ENCODE measurements at regions not wholly inside any gene's neighbourhood (a gene's known extent, or its start where the extent isn't known, plus 50 kb on each side); places are given as distances from the start of the nearest gene placed in this dataset.
"Not testable (repeated sequence)": the region's sequence is repeated elsewhere in the genome, so short reads cannot be mapped to it uniquely, and the experiment has no call there.

DNA sequence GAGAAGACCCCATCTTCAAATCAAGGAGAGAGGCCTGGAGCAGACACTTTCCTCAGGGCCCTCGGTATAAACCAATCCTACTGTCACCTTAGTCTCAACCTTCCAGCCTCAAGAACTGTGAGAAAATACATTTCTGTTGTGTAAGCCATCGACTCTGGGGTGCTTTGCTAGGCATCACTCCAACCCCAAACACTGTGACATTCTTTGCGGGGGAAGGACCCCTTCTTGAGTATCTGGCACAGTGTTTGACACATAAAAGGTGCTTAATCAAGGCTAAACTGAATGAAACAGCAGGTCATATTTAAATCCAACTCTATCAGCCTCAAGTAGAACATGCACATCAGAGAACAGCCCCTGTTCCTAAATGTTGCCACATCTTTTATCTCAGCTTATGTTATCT lies 558.1 kb downstream of the INSC start:
- H3K36me3 ChIP-seq (ENCODE audit: insufficient read depth, low read length): no peaks in the 10 kb centered on the region
- H3K4me3 ChIP-seq (ENCODE audit: low read length): no peak overlapping the region
- no peaks in the 10 kb centered on the region for H4K20me1 ChIP-seq (ENCODE audit: insufficient read depth, low read depth, low read length)
- H3K79me2 ChIP-seq (ENCODE audit: low read length): no peaks in the 10 kb centered on the region
- no peaks in the 10 kb centered on the region for H3K4me1 ChIP-seq (ENCODE audit: low read length)
- no peaks in the 10 kb centered on the region for H3K9me2 ChIP-seq (replicated peaks; ENCODE audit: insufficient read depth, low read length)
- no peak for DNase-seq
- no peak overlapping the region for H2AFZ ChIP-seq (ENCODE audit: low read length)
- H3K27ac ChIP-seq (ENCODE audit: low read length): no peak overlapping the region
- no peak overlapping the region for H3K4me2 ChIP-seq (ENCODE audit: low read depth, low read length, poor library complexity, severe bottlenecking)
- no peaks in the 10 kb centered on the region for H3K27me3 ChIP-seq (ENCODE audit: low read length)
- no peak overlapping the region for H3K9ac ChIP-seq (ENCODE audit: low read length)
- H3K9me3 ChIP-seq (ENCODE audit: low read length): no peaks in the 10 kb centered on the region

- Histone ChIP-seq H3K36me3 (ENCODE audit: insufficient read depth, low read length) (no peaks in the 10 kb centered on the region), H4K20me1 (ENCODE audit: insufficient read depth, low read depth, low read length) (no peaks in the 10 kb centered on the region), H3K4me1 (ENCODE audit: low read length) (no peaks in the 10 kb centered on the region), H3K27ac (ENCODE audit: low read length) (no peak overlapping the region), H3K4me2 (ENCODE audit: low read depth, low read length, poor library complexity, severe bottlenecking) (no peak overlapping the region), H3K9me3 (ENCODE audit: low read length) (no peaks in the 10 kb centered on the region), H3K9me2 (replicated peaks; ENCODE audit: insufficient read depth, low read length) (no peaks in the 10 kb centered on the region), H2AFZ (ENCODE audit: low read length) (no peak overlapping the region), H3K79me2 (ENCODE audit: low read length) (no peaks in the 10 kb centered on the region), H3K4me3 (ENCODE audit: low read length) (no peak overlapping the region), H3K27me3 (ENCODE audit: low read length) (no peaks in the 10 kb centered on the region), H3K9ac (ENCODE audit: low read length) (no peak overlapping the region)
- DNase-seq: no peak
Observed at GRCh38 chr11:15673408-15673831, 558.7 kb downstream of the INSC start.

DNA sequence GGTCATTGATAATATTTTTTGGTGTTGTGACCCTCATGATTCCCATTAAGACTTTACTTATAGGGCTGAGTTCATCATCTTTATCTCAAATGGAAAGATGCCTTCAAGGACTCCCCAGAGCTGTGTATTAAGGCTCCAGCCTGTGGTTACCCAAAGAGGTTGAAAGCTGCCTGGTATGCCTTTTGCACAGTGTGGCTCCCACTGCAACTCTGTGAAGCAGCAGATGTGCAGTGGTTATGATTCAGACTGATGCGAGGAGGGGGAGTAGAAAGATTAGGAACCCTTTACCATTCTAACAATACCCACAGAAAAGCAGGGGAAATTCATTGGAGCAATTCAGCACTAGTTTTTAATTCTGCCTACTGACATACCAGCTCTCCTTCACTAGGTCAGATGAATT lies 560.0 kb downstream of the INSC start:
- Histone ChIP-seq H3K79me2 (ENCODE audit: low read length) (no peaks in the 10 kb centered on the region), H2AFZ (ENCODE audit: low read length) (no peak overlapping the region), H3K4me1 (ENCODE audit: low read length) (no peaks in the 10 kb centered on the region), H3K27me3 (ENCODE audit: low read length) (no peaks in the 10 kb centered on the region), H3K9me2 (replicated peaks; ENCODE audit: insufficient read depth, low read length) (no peaks in the 10 kb centered on the region), H4K20me1 (ENCODE audit: insufficient read depth, low read depth, low read length) (no peaks in the 10 kb centered on the region), H3K36me3 (ENCODE audit: insufficient read depth, low read length) (no peaks in the 10 kb centered on the region), H3K27ac (ENCODE audit: low read length) (no peak overlapping the region), H3K9me3 (ENCODE audit: low read length) (no peaks in the 10 kb centered on the region), H3K9ac (ENCODE audit: low read length) (no peak overlapping the region), H3K4me3 (ENCODE audit: low read length) (no peak overlapping the region), H3K4me2 (ENCODE audit: low read depth, low read length, poor library complexity, severe bottlenecking) (no peak overlapping the region)
- no peak for DNase-seq

GRCh38 chr11:15675683-15676082 lies 561.0 kb downstream of the INSC start:
- H3K27me3 ChIP-seq (ENCODE audit: low read length): no peaks in the 10 kb centered on the region

GRCh38 chr11:15677181-15677580 lies 562.5 kb downstream of the INSC start:
- Histone ChIP-seq H3K4me3 (ENCODE audit: low read length) (no peak overlapping the region), H3K27me3 (ENCODE audit: low read length) (no peaks in the 10 kb centered on the region), H3K4me2 (ENCODE audit: low read depth, low read length, poor library complexity, severe bottlenecking) (no peak overlapping the region), H3K4me1 (ENCODE audit: low read length) (no peaks in the 10 kb centered on the region), H2AFZ (ENCODE audit: low read length) (no peak overlapping the region), H3K36me3 (ENCODE audit: insufficient read depth, low read length) (no peaks in the 10 kb centered on the region), H4K20me1 (ENCODE audit: insufficient read depth, low read depth, low read length) (no peaks in the 10 kb centered on the region), H3K9me2 (replicated peaks; ENCODE audit: insufficient read depth, low read length) (no peaks in the 10 kb centered on the region), H3K79me2 (ENCODE audit: low read length) (no peaks in the 10 kb centered on the region), H3K9me3 (ENCODE audit: low read length) (no peaks in the 10 kb centered on the region), H3K27ac (ENCODE audit: low read length) (no peak overlapping the region), H3K9ac (ENCODE audit: low read length) (no peak overlapping the region)
- DNase-seq: no peak

More at GRCh38 chr11:15675683-15676082, 561.0 kb downstream of the INSC start:
- H2AFZ ChIP-seq (ENCODE audit: low read length): no peak overlapping the region
- no peaks in the 10 kb centered on the region for H3K9me2 ChIP-seq (replicated peaks; ENCODE audit: insufficient read depth, low read length)
- no peaks in the 10 kb centered on the region for H3K79me2 ChIP-seq (ENCODE audit: low read length)
- no peaks in the 10 kb centered on the region for H3K36me3 ChIP-seq (ENCODE audit: insufficient read depth, low read length)
- H3K9me3 ChIP-seq (ENCODE audit: low read length): no peaks in the 10 kb centered on the region
- no peak overlapping the region for H3K4me3 ChIP-seq (ENCODE audit: low read length)
- no peaks in the 10 kb centered on the region for H3K4me1 ChIP-seq (ENCODE audit: low read length)
- no peak overlapping the region for H3K9ac ChIP-seq (ENCODE audit: low read length)
- H3K4me2 ChIP-seq (ENCODE audit: low read depth, low read length, poor library complexity, severe bottlenecking): no peak overlapping the region
- DNase-seq: no peak
- H4K20me1 ChIP-seq (ENCODE audit: insufficient read depth, low read depth, low read length): no peaks in the 10 kb centered on the region
- H3K27ac ChIP-seq (ENCODE audit: low read length): no peak overlapping the region

- Histone ChIP-seq H3K4me2 (ENCODE audit: low read depth, low read length, poor library complexity, severe bottlenecking) (no peak overlapping the region), H4K20me1 (ENCODE audit: insufficient read depth, low read depth, low read length) (no peaks in the 10 kb centered on the region), H3K9ac (ENCODE audit: low read length) (no peak overlapping the region), H3K4me3 (ENCODE audit: low read length) (no peak overlapping the region), H3K9me3 (ENCODE audit: low read length) (no peaks in the 10 kb centered on the region), H3K27ac (ENCODE audit: low read length) (no peak overlapping the region), H3K27me3 (ENCODE audit: low read length) (no peaks in the 10 kb centered on the region), H2AFZ (ENCODE audit: low read length) (no peak overlapping the region), H3K4me1 (ENCODE audit: low read length) (no peaks in the 10 kb centered on the region), H3K36me3 (ENCODE audit: insufficient read depth, low read length) (no peaks in the 10 kb centered on the region), H3K79me2 (ENCODE audit: low read length) (no peaks in the 10 kb centered on the region), H3K9me2 (replicated peaks; ENCODE audit: insufficient read depth, low read length) (no peaks in the 10 kb centered on the region)
- DNase-seq: no peak
Observed at GRCh38 chr11:15683528-15683927, 568.8 kb downstream of the INSC start.

DNA sequence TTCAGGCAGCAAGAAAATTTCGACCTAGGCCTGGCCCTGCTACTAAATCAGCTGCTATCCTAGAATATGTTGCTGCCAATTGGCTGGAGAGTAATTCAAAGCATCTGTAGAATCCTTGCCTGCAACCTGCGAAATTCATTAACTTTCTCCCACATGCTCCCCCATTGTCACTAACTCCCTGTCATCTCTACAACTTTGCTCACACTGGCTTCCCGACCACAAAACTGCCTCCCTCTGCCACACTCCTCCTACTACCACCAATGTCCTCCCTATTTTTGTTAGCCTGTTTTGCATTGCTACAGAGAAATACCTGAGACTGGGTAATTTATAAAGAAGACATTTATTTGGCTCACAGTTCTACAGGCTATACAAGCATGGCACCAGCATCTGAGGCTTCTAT lies 570.6 kb downstream of the INSC start:
- Histone ChIP-seq H4K20me1 (ENCODE audit: insufficient read depth, low read depth, low read length) (no peaks in the 10 kb centered on the region), H3K36me3 (ENCODE audit: insufficient read depth, low read length) (no peaks in the 10 kb centered on the region), H3K9me2 (replicated peaks; ENCODE audit: insufficient read depth, low read length) (no peaks in the 10 kb centered on the region), H3K9ac (ENCODE audit: low read length) (no peak overlapping the region), H3K27me3 (ENCODE audit: low read length) (no peaks in the 10 kb centered on the region), H3K27ac (ENCODE audit: low read length) (no peak overlapping the region), H3K9me3 (ENCODE audit: low read length) (no peaks in the 10 kb centered on the region), H3K4me1 (ENCODE audit: low read length) (no peaks in the 10 kb centered on the region), H3K4me3 (ENCODE audit: low read length) (no peak overlapping the region), H2AFZ (ENCODE audit: low read length) (no peak overlapping the region), H3K4me2 (ENCODE audit: low read depth, low read length, poor library complexity, severe bottlenecking) (no peak overlapping the region), H3K79me2 (ENCODE audit: low read length) (no peaks in the 10 kb centered on the region)
- DNase-seq: no peak

DNA sequence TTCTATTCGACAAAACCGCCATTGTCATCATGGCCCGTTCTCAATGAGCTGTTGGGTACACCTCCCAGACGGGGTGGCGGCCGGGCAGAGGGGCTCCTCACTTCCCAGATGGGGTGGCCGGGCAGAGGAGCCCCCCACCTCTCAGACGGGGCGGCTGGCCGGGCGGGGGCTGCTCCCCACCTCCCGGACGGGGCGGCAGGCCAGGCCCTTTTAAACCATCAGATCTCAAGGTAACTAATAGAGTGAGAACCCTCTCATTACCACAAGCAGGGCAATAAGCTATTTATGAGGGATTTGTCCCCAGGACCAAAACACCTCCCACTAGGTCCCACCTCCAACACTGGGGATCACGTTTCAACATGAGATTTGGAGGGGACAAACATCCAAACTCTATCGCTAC lies 571.5 kb downstream of the INSC start:
- H3K9me3 ChIP-seq (ENCODE audit: low read length); H3K9me2 ChIP-seq (replicated peaks; ENCODE audit: insufficient read depth, low read length); H3K4me3 ChIP-seq (ENCODE audit: low read length); H2AFZ ChIP-seq (ENCODE audit: low read length); H3K27ac ChIP-seq (ENCODE audit: low read length); H3K4me1 ChIP-seq (ENCODE audit: low read length); DNase-seq; H3K79me2 ChIP-seq (ENCODE audit: low read length); H3K4me2 ChIP-seq (ENCODE audit: low read depth, low read length, poor library complexity, severe bottlenecking); H3K27me3 ChIP-seq (ENCODE audit: low read length); H4K20me1 ChIP-seq (ENCODE audit: insufficient read depth, low read depth, low read length); H3K36me3 ChIP-seq (ENCODE audit: insufficient read depth, low read length); H3K9ac ChIP-seq (ENCODE audit: low read length): not testable (repeated sequence)

DNA sequence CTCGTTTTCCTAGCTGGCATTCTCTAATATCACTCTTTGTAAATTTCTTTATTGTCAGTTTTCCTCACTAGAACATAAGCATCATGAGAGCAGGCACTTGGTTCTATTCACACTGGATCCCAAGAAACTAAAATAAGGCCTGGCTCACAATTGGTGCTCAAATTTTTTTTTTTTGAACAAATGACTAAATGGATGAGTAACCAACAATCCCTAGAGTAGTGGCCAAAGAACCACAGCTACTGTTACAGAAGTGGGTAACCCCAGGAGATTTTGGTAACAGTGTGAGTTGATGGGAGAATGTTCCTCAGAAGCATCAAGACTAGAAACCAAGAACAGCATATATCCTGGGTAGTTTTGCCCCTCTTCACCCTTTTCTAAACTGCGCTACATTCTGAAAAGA lies 572.6 kb downstream of the INSC start:
- no peak overlapping the region for H3K4me2 ChIP-seq (ENCODE audit: low read depth, low read length, poor library complexity, severe bottlenecking)

More for the DNA sequence above, 572.6 kb downstream of the INSC start:
- no peaks in the 10 kb centered on the region for H3K9me3 ChIP-seq (ENCODE audit: low read length)
- DNase-seq: no peak
- H3K79me2 ChIP-seq (ENCODE audit: low read length): no peaks in the 10 kb centered on the region
- H3K9me2 ChIP-seq (replicated peaks; ENCODE audit: insufficient read depth, low read length): no peaks in the 10 kb centered on the region
- H3K27me3 ChIP-seq (ENCODE audit: low read length): no peaks in the 10 kb centered on the region
- H3K9ac ChIP-seq (ENCODE audit: low read length): no peak overlapping the region
- H3K27ac ChIP-seq (ENCODE audit: low read length): no peak overlapping the region
- H3K4me1 ChIP-seq (ENCODE audit: low read length): no peaks in the 10 kb centered on the region
- H3K4me3 ChIP-seq (ENCODE audit: low read length): no peak overlapping the region
- no peaks in the 10 kb centered on the region for H4K20me1 ChIP-seq (ENCODE audit: insufficient read depth, low read depth, low read length)
- no peaks in the 10 kb centered on the region for H3K36me3 ChIP-seq (ENCODE audit: insufficient read depth, low read length)
- H2AFZ ChIP-seq (ENCODE audit: low read length): no peak overlapping the region
